HG02642 (cell line): ENCODE measurements at regions not wholly inside any gene's neighbourhood (a gene's known extent, or its start where the extent isn't known, plus 50 kb on each side); places are given as distances from the start of the nearest gene placed in this dataset.
A peak's percentile ranks its signal among the peaks of the same experiment; 100 is the strongest.
"Not testable (repeated sequence)": the region's sequence is repeated elsewhere in the genome, so short reads cannot be mapped to it uniquely, and the experiment has no call there.

Experiments used
- ATAC-seq: cut with Tn5 transposase; IDR thresholded peaks from one replicate; pipeline ENCODE4 v1.9.1; 2021; ENCODE audit warnings: mild to moderate bottlenecking; ENCODE audit not compliant: unreplicated experiment, poor library complexity

DNA sequence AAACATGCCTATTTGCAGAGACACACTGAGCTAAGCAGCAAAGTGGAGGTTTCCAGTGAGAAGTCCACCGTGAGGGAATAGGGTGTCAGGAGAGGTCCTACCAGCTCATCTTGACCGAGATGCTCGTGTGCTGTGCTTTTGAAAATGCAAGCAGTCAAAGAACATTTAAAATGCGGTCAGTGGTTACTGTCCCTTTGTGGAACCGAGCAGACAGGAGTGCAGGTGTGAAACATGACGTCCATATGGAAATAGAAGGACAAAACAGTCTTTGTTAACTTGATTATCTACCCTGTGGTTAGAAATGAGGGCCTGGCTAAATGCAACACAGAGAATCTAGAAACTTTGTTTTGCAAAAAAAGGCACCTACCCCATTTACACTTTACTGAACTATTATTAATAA is 473.3 kb downstream of the SPATA31A6 start:
- ATAC-seq: not testable (repeated sequence)

DNA sequence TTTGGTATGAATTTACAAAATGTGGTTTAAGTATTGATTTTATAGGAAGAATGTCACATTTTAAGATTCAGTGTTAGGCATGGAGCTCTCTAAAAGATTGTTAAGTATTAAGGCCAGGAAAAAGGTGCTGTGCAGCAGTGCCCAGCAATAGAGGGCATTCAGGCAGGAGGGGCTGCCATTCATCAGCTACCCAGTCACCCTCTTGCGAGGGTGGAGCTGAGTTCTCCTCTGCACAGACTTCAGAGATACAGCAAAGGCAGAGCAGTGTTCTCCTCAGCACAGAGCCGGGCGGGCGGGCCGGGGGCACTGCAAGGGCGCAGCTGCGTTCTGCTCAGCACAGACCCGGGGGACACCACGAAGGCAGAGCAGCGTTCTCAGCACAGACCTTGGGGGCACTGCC is 474.0 kb downstream of the SPATA31A6 start:
- not testable (repeated sequence) for ATAC-seq

DNA sequence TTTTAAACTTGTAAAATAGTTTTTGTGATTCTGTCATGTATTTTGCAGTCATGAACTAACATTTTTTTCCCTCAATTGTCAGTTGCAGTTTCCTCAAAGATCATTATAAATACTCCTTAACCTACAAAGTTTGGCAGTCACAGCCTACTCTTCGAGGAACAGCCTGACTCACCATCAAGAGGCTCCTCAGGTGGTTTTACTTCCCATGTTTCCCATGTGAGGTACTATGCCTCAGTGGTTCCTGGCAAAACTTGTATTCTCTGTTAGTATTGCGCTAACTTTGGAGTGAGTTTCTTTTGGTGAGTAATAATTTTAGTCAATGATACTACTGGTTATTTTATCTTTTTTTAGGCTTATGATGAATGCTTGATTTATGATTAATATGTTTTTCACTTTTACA is 513.7 kb downstream of the SPATA31A6 start:
- ATAC-seq: not testable (repeated sequence)

DNA sequence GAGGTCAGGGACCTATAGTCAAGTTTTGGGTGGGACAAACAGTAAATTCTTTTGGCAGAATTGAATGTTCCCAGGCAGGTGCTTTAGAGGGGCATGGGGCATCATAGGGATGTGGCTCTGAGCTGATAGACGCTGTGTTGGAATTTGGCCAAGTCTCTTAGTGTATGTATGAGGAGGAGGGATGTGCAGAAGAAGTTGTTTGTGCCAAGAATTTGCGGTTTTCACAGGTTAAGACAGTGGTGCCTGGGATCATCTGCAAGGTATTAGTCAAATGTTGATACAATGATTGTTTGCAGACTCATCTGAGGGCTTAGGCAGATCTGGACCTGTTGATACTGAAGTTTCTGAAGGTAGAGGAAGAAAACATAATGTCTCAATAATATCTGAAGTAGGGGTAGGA is 519.4 kb downstream of the SPATA31A6 start:
- not testable (repeated sequence) for ATAC-seq

GRCh38 chr9:42724841-42725835 is 541.7 kb downstream of the SPATA31A6 start:
- not testable (repeated sequence) for ATAC-seq

DNA sequence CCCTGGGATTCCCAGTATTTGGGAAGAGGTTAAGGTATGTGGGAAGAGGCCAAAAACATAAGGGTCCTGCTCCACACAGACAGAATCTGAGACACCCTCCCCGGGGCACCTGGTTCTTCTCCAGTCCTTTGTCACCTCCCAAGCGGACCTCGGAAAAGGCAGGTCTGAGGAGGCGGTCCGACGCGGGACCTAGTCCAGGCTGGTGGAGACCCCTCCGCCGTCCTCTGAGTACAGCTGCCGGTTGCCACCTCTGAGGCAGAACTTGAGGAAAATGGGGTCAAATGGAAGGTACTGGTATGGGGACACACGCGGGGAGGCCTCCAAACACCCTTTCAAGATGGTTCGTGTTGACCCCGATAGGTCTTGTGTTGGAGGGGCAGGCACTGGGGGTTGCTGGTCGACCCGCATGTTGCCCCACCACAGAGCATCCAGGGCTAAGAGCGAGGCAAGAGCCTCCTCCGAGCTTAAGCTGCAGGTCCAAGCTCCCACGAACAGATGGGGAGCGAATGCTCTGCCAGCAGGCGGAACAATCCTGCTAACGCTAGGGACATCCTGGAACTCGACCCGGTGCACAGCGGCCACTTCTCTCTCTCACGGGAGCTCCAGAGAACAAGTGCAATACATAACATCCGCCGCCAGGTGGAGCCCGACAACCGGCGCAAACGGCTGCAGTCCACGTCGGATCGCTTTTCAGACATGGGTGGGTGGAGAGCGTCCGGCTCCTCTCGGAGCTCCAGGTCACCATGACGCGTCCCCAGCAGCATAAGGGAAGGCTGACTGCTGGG is 559.8 kb downstream of the SPATA31A6 start:
- ATAC-seq: not testable (repeated sequence)

DNA sequence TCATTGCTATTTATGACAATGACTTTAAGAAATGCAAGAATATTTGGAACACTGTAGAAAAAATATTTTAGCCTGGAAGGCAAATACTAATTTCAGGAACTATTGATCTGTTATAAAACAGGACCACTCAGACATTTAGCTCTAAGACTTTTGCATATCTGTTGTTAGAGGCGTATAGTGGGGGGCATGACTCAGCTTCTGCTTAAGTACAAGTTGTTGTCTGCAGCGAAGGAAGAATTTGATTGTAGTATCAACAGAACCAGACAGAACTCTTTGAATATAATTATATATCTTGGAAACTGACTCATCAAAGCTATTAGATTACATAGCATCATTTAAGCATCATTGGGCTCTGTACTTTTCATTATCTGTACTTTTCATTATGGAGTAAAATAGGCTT is 573.8 kb downstream of the SPATA31A6 start:
- ATAC-seq: not testable (repeated sequence)

DNA sequence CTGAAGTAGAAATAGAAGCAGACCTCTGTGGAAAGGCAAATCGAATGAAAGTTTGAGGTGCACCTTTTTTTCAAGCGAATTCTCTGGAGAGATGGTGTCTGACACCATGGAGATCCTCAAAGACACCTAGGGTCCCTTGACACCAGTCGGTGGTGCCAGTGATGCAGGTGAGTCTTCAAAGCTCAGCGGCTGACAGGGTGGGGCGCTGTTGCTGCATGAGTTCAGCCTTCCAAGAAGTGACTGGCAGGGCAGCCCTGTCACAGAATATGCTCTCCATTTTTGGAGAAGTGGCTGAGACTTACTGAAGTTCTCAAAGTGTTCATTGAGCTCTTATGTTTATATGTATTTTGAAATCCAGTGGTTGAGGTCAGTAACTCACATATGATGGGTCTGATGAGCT is 575.9 kb downstream of the SPATA31A6 start:
- not testable (repeated sequence) for ATAC-seq

GRCh38 chr9:42782201-42782600 is 598.7 kb downstream of the SPATA31A6 start:
- not testable (repeated sequence) for ATAC-seq

DNA sequence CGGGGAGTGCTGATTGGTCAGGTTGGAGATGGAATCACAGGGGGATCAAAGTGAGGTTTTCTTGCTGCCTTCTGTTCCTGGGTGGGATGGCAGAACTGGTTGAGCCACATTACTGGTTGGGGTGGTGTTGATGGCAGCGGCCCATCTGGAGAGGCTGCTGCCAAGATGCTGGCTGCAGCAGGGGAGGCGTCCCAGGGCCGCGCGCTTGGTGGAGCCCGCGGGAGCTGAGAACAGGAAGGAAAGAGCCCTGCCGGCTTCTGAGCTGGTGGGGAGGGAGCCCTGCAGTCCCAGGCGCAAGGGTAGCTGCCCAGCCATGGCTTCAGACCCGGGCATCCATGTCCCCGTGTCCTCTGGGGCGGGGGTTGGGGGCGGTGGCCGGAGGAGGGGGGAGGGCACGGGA is 609.3 kb downstream of the SPATA31A6 start:
- ATAC-seq: not testable (repeated sequence)

DNA sequence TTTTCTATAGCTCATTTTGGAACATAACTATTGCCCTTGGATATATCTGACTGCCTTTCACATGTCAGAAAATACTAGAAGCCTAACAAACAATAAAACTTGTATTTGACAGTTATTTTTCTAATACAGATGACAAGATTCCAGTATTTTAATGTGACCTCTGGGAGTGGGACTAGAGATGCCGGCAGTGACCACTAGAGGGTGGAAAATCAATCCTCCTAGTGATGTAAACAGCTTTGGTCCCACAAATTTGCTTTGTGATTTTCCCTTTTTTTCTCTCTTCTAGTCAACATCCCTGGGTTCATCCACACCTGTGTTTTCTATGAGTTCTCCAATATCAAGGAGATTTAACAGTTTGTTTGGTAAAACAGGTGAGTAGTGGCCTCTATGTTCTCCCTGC is 615.1 kb downstream of the SPATA31A6 start:
- ATAC-seq: peak; percentile 76

GRCh38 chr9:42802716-42803115 is 619.3 kb downstream of the SPATA31A6 start:
- ATAC-seq: not testable (repeated sequence)

- peak; percentile 64 for ATAC-seq
These were observed 623.2 kb downstream of the SPATA31A6 start for GRCh38 chr9:42806674-42807073.

- not testable (repeated sequence) for ATAC-seq
These were observed 638.0 kb downstream of the SPATA31A6 start for GRCh38 chr9:42821468-42821867.

DNA sequence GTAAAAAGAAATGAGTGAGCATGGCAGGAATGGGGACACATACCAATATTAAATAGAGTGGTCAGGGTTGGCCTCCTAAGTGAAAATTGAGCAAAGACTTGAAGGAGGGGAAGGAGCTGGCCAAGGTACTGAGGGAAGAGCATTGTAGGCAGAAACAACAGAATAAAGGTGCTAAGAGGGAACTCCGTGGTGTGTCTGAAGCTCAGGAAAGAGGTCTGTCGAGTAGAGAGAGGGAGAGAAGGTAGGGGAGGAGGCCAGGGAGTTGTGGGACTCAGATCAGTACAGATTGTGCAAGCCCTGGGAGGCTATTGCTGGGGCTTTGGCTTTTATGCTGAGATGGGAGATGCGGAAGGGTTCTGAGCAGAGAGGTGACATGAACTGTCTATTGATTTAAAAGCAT is 664.7 kb downstream of the SPATA31A6 start:
- ATAC-seq: not testable (repeated sequence)

GRCh38 chr9:42850896-42851693 is 667.6 kb downstream of the SPATA31A6 start:
- ATAC-seq: not testable (repeated sequence)

GRCh38 chr9:42851701-42852100 is 668.2 kb downstream of the SPATA31A6 start:
- not testable (repeated sequence) for ATAC-seq

- ATAC-seq: peak; percentile 99
These were observed 668.9 kb downstream of the SPATA31A6 start for GRCh38 chr9:42852133-42852930.

GRCh38 chr9:42860133-42860532 is 676.7 kb downstream of the SPATA31A6 start:
- ATAC-seq: not testable (repeated sequence)
